ENCODE measurements at regions not wholly inside any gene's neighbourhood (a gene's known extent, or its start where the extent isn't known, plus 50 kb on each side); places are given as distances from the start of the nearest gene placed in this dataset.
"Not testable (repeated sequence)": the region's sequence is repeated elsewhere in the genome, so short reads cannot be mapped to it uniquely, and the experiment has no call there.

- in situ Hi-C loops (cut with MboI) = no loop called here
- intact Hi-C loops (cut with micrococcal nuclease; ENCODE audit: unreplicated experiment) = no loop called here
- FAIRE-seq = no peak
- H3K4me3 ChIP-seq = no peak overlapping the region
- H3K9me3 ChIP-seq (replicated peaks; ENCODE audit: control insufficient read depth, insufficient read depth, low read length) = no peaks in the 10 kb centered on the region
- H3K79me2 ChIP-seq (ENCODE audit: control insufficient read depth, insufficient read depth, low read length) = no peaks in the 10 kb centered on the region
- no peak overlapping the region for H3K27ac ChIP-seq (ENCODE audit: control insufficient read depth, insufficient read depth)
- ChIA-PET SMC1A (ENCODE audit: uncharacterized antibody, unreplicated experiment) (interaction anchor here (1.1 kb wide), 1 partner anchor 15 kb away, joined by 3 read pairs; no protein-coding TSS in a partner anchor), RAD21 (ENCODE audit: unreplicated experiment) (no interaction called here), POLR2A (no interaction called here), CTCF (interaction anchor here (1.5 kb wide), 1 partner anchor 16 kb away, joined by 3 read pairs; no protein-coding TSS in a partner anchor)
- BruUV-seq (replicated peaks) = no TSS peak
- ATAC-seq = no peak
- no peak overlapping the region for H3K4me2 ChIP-seq (ENCODE audit: control insufficient read depth, insufficient read depth)
- no peaks in the 10 kb centered on the region for H4K20me1 ChIP-seq (ENCODE audit: control insufficient read depth, insufficient read depth)
- no peak overlapping the region for H2AFZ ChIP-seq (ENCODE audit: control insufficient read depth, low read depth, low read length)
- H3K27me3 ChIP-seq (replicated peaks in 1 of 2; ENCODE audit: control insufficient read depth in 2 of 2, insufficient read depth in 2 of 2, low read length in 1 of 2) = no peaks in the 10 kb centered on the region
- 41% methylated on average over 2 of the region's 2 CpGs for WGBS (ENCODE audit: insufficient coverage, insufficient replicate concordance, low lambda C conversion rate, missing lambda C conversion rate)
- H3K4me1 ChIP-seq (ENCODE audit: control insufficient read depth, insufficient read depth, low read length) = no peaks in the 10 kb centered on the region
- no peak overlapping the region for H3K9ac ChIP-seq (ENCODE audit: control insufficient read depth, insufficient read depth, low read length)
- no peak for TF ChIP-seq IRF4 (IDR thresholded peaks at IDR 0.05; ENCODE audit: low read depth, low read length)
- TF ChIP-seq MEF2B (IDR thresholded peaks at IDR 0.05; ENCODE audit: partially characterized antibody, poor library complexity, severe bottlenecking) = no peak
- no peaks in the 10 kb centered on the region for H3K36me3 ChIP-seq (ENCODE audit: control insufficient read depth in 2 of 2, insufficient read depth in 2 of 2, low read length in 1 of 2)
- DNase-seq (ENCODE audit: low read depth, low spot score) = no peak
Observed at GRCh38 chr5:163580516-163580915, 75.1 kb downstream of the MAT2B start.

GRCh38 chr5:163583491-163584153, 78.2 kb downstream of the MAT2B start:
- H3K9me3 ChIP-seq (replicated peaks; ENCODE audit: control insufficient read depth, insufficient read depth, low read length); H3K79me2 ChIP-seq (ENCODE audit: control insufficient read depth, insufficient read depth, low read length); H3K36me3 ChIP-seq (ENCODE audit: control insufficient read depth in 2 of 2, insufficient read depth in 2 of 2, low read length in 1 of 2); intact Hi-C loops (cut with micrococcal nuclease; ENCODE audit: unreplicated experiment); POLR2A ChIA-PET; RAD21 ChIA-PET (ENCODE audit: unreplicated experiment); H4K20me1 ChIP-seq (ENCODE audit: control insufficient read depth, insufficient read depth); BruUV-seq (replicated peaks); H3K4me1 ChIP-seq (ENCODE audit: control insufficient read depth, insufficient read depth, low read length); SMC1A ChIA-PET (ENCODE audit: uncharacterized antibody, unreplicated experiment); H3K4me3 ChIP-seq; H2AFZ ChIP-seq (ENCODE audit: control insufficient read depth, low read depth, low read length); H3K4me2 ChIP-seq (ENCODE audit: control insufficient read depth, insufficient read depth); FAIRE-seq; in situ Hi-C loops (cut with MboI); H3K9ac ChIP-seq (ENCODE audit: control insufficient read depth, insufficient read depth, low read length); H3K27ac ChIP-seq (ENCODE audit: control insufficient read depth, insufficient read depth); ATAC-seq; DNase-seq (ENCODE audit: low read depth, low spot score); H3K27me3 ChIP-seq (replicated peaks in 1 of 2; ENCODE audit: control insufficient read depth in 2 of 2, insufficient read depth in 2 of 2, low read length in 1 of 2); CTCF ChIA-PET: not testable (repeated sequence)
- WGBS (ENCODE audit: insufficient coverage, insufficient replicate concordance, low lambda C conversion rate, missing lambda C conversion rate) = 80% methylated on average over 19 of the region's 50 CpGs

All from GM12878 (cell line).